NT2/D1 (cell line): ENCODE measurements at regions not wholly inside any gene's neighbourhood (a gene's known extent, or its start where the extent isn't known, plus 50 kb on each side); places are given as distances from the start of the nearest gene placed in this dataset.

ENCODE experiments used
- SUZ12 ChIP-seq: IDR thresholded peaks from 2 replicates; pipeline ENCODE4 v1.6.1; 2011; ENCODE audit not compliant: insufficient read length, insufficient read depth; ENCODE audit errors: extremely low read depth
- YY1 ChIP-seq: IDR thresholded peaks from 2 replicates; pipeline ENCODE4 v1.6.1; 2011; ENCODE audit not compliant: insufficient read length, insufficient read depth
- ZNF274 ChIP-seq: IDR thresholded peaks from 2 replicates; pipeline ENCODE4 v1.6.1; 2011; ENCODE audit warnings: mild to moderate bottlenecking, low read depth, low read length

GRCh38 chr5:2254406-2254805 is 371.7 kb upstream of the IRX4 start:
- TF ChIP-seq YY1 (no peak), ZNF274 (no peak), SUZ12 (no peak)
